Right lobe of liver (tissue), 6 donors: ENCODE measurements at regions not wholly inside any gene's neighbourhood (a gene's known extent, or its start where the extent isn't known, plus 50 kb on each side); places are given as distances from the start of the nearest gene placed in this dataset.
A peak's percentile ranks its signal among the peaks of the same experiment; 100 is the strongest.

Experiments used
- ATAC-seq, 4 donors: fragments of 200-7000 bp; cut with Tn5 transposase; one replicate each; pipeline ENCODE4 v1.9.1; 2020; ENCODE audit warnings: mild to moderate bottlenecking in 4 of 4, moderate library complexity in 4 of 4
- DNase-seq, 3 donors: peaks; one replicate each; pipeline ENCODE4 v3.0.0-alpha.2; 2020
- H3K27ac ChIP-seq, 3 donors: fragments of 200-600 bp; one replicate each; pipeline ENCODE4 v1.8.0; 2022
- H3K27me3 ChIP-seq, 2 donors: fragments of 200-600 bp; one replicate each; pipeline ENCODE4 v1.8.0; 2022
- H3K36me3 ChIP-seq, 4 donors: fragments of 200-600 bp; sonication (generic) in 1 of 4; one replicate each; pipeline versions ENCODE4 v1.5.1 to v1.8.0; 2017 to 2022; ENCODE audit warnings: control low read depth in 1 of 4
- H3K4me1 ChIP-seq, 4 donors: fragments of 200-600 bp; sonication (generic) in 1 of 4; one replicate each; pipeline versions ENCODE4 v1.5.1 to v1.8.0; 2017 to 2022; ENCODE audit warnings: control low read depth in 1 of 4
- H3K4me3 ChIP-seq, 3 donors: fragments of 200-600 bp; one replicate each; pipeline ENCODE4 v1.8.0; 2022
- H3K9me3 ChIP-seq, 4 donors: fragments of 200-600 bp; sonication (generic) in 1 of 4; one replicate each; pipeline versions ENCODE4 v1.5.1 to v1.8.0; 2017 to 2022; ENCODE audit warnings: control low read depth in 1 of 4
- POLR2A ChIP-seq: fragments of 450-650 bp; IDR thresholded peaks from one replicate; pipeline ENCODE4 v1.6.1; 2017; ENCODE audit warnings: antibody characterized with exemption, mild to moderate bottlenecking
- WGBS: methylation state at CpG from one replicate; pipeline ENCODE4 v1.1.6; 2018; ENCODE audit warnings: low coverage, low lambda C conversion rate; ENCODE audit not compliant: insufficient coverage; ENCODE audit errors: missing lambda C conversion rate; 5-methylcytosine and 5-hydroxymethylcytosine counted together
- intact Hi-C, 2 donors: fragments of 100-400 bp; cut with DNase I; formaldehyde crosslinking; loops; one replicate each; pipeline versions ENCODE4 v1.11.2 to v1.14.1; 2022
- TF ChIP-seq, protein P1 (sequence below), 4 donors: fragments of 200-600 bp in 3 of 4; fragments of 450-650 bp in 1 of 4; IDR thresholded peaks; one replicate each; pipeline versions ENCODE4 v1.5.1 to v1.8.0; 2016 to 2022; ENCODE audit warnings: antibody characterized with exemption in 4 of 4, mild to moderate bottlenecking in 2 of 4
- donor health status: DM: no; HTN: yes; CAD: no.
- donor health status: DM: no; HTN: no; CAD: no.
- donor health status: DM: no; HTN: no; CAD: no.
- donor health status: DM: no; HTN: yes; CAD: no.
- donor health status: DM: no; HTN: yes; CAD: no.

DNA sequence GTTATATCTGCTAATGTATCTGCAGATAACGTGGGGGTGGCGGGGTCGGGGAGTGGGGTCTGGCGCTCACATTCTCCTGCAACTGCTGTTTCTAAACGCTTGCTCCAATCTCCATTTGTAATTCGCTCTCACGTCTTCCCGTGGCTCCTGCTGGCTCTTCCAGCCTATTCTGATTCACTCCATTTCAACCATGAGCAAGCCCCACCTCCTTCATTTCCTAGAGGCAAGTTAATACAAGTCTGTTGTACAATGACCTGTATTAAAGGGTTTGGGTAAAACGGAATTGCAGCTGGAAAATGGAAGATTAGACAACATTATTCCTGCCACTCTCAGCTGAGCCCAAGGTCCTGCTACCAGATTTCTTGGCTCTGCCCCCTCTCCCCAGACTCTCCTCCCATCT, 132.3 kb downstream of the CSNK2A3 start:
- H3K27ac ChIP-seq = no peak overlapping the region
- H3K9me3 ChIP-seq = no peaks in the 10 kb centered on the region
- no peaks in the 10 kb centered on the region for H3K4me1 ChIP-seq
- DNase-seq = no peak
- 74% methylated on average over 8 of the region's 9 CpGs for WGBS
- H3K4me3 ChIP-seq = no peak overlapping the region
- no peak for ATAC-seq
- TF ChIP-seq POLR2A = no peak
- TF ChIP-seq, protein P1, sequence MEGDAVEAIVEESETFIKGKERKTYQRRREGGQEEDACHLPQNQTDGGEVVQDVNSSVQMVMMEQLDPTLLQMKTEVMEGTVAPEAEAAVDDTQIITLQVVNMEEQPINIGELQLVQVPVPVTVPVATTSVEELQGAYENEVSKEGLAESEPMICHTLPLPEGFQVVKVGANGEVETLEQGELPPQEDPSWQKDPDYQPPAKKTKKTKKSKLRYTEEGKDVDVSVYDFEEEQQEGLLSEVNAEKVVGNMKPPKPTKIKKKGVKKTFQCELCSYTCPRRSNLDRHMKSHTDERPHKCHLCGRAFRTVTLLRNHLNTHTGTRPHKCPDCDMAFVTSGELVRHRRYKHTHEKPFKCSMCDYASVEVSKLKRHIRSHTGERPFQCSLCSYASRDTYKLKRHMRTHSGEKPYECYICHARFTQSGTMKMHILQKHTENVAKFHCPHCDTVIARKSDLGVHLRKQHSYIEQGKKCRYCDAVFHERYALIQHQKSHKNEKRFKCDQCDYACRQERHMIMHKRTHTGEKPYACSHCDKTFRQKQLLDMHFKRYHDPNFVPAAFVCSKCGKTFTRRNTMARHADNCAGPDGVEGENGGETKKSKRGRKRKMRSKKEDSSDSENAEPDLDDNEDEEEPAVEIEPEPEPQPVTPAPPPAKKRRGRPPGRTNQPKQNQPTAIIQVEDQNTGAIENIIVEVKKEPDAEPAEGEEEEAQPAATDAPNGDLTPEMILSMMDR (IDR thresholded peaks at IDR 0.05) = no peak
- intact Hi-C loops = no loop called here
- no peaks in the 10 kb centered on the region for H3K36me3 ChIP-seq
- H3K27me3 ChIP-seq = no peaks in the 10 kb centered on the region

DNA sequence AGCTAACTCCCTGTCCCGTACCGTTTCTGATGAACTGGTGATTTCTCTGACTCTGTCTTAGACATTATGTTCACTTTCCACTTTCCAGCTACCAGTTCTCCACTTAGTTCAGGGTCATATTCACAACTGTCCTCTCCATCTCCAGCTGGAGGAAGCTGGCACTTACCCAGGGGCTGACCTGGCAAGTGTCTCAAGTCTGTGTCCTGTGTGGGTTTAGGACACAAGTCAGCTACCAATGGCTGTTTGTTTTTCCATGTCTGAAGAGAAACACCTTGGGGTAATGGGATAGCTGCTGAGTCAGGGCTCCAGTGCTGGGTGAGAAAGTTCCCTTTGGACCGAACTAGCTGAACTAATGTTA, 134.4 kb downstream of the CSNK2A3 start:
- no peak for ATAC-seq
- peak in 1 of 3 donors; percentile 35 for DNase-seq
- H3K27ac ChIP-seq = no peak overlapping the region

DNA sequence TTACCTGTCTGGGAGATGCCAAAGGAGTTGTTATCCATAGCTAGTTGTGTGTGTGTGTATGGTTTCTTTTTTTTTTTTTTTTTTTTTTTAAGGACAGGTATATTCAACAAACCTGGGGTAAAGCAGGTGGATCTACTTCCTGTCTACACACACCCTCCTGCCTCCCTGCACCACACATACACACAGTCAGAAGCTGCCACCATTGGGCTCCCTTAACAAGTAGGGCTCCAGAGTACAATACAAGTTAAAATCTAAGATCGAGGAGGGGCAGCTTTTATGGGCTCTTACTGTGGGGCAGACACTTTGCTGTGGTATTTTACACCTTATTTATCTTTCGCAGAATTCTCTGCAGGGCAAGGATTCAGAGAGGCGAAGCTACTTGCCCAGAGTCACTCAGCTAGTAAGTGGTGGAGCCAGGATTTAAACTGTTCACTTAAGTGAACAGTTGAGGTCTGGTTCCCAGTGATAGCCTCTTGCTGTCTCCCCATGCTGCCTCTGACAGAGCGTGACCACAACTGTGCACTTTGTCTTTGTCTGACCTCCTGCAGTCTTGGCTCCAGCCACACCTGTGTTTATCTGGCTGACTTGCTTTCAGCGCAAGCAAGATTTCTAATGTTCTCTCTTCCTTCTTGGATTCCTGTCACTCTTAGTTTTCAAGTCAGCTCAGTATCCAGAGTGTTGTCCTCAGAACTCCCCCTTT, 135.0 kb downstream of the CSNK2A3 start:
- H3K36me3 ChIP-seq = no peaks in the 10 kb centered on the region
- intact Hi-C loops = no loop called here
- DNase-seq = peak in 1 of 3 donors; percentile 24
- no peak overlapping the region for H3K27ac ChIP-seq
- TF ChIP-seq POLR2A = no peak
- TF ChIP-seq, protein P1 (IDR thresholded peaks at IDR 0.05) = no peak
- 79% methylated on average over 4 of the region's 5 CpGs for WGBS
- no peaks in the 10 kb centered on the region for H3K4me1 ChIP-seq
- H3K27me3 ChIP-seq = no peaks in the 10 kb centered on the region
- ATAC-seq = no peak
- no peaks in the 10 kb centered on the region for H3K9me3 ChIP-seq
- H3K4me3 ChIP-seq = no peak overlapping the region

More for the DNA sequence above, 134.4 kb downstream of the CSNK2A3 start:
- Histone ChIP-seq H3K36me3 (no peaks in the 10 kb centered on the region), H3K27me3 (no peaks in the 10 kb centered on the region), H3K4me3 (no peak overlapping the region), H3K9me3 (no peaks in the 10 kb centered on the region), H3K4me1 (no peaks in the 10 kb centered on the region)
- intact Hi-C loops = no loop called here
- TF ChIP-seq POLR2A = no peak
- TF ChIP-seq, protein P1 (IDR thresholded peaks at IDR 0.05) = no peak
- 46% methylated on average over 3 of the region's 3 CpGs for WGBS

DNA sequence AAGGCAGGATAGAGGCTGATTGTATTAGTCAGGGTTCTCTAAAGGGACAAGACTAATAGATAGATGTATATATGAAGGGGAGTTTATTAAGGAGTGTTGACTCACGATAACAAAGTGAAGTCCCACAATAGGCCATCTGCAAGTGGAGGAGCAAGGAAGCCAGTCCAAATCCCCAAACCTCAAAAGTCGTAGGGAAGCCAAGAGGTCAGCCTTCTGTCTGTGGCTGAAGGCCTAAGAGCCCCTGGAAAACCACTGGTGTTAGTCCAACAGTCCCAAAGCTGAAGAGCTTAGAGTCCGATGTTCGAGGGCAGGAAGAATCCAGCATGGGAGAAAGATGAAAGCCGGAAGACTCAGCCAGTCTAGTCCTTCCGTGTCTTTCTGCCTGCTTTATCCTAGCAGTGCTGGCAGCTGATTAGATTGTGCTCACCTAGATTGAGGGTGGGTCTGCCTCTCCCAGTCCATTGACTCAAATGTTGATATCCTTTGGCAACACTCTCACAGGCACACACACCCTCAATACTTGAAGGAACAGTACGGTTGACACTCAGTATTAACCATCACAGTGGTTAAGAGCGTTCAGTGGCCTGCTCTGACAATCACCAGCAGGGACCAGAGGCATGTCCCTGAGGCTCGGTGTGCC, 135.6 kb downstream of the CSNK2A3 start:
- H3K4me1 ChIP-seq = no peaks in the 10 kb centered on the region
- H3K9me3 ChIP-seq = no peaks in the 10 kb centered on the region
- no peaks in the 10 kb centered on the region for H3K27me3 ChIP-seq
- H3K27ac ChIP-seq = no peak overlapping the region
- H3K36me3 ChIP-seq = no peaks in the 10 kb centered on the region
- TF ChIP-seq POLR2A = no peak
- TF ChIP-seq, protein P1 (IDR thresholded peaks at IDR 0.05) = no peak
- WGBS = 85% methylated on average over 7 of the region's 9 CpGs
- intact Hi-C loops = no loop called here
- DNase-seq = peak in 1 of 3 donors; percentile 16
- no peak overlapping the region for H3K4me3 ChIP-seq
- no peak for ATAC-seq
